GM06990 (cell line): ENCODE measurements at regions not wholly inside any gene's neighbourhood (a gene's known extent, or its start where the extent isn't known, plus 50 kb on each side); places are given as distances from the start of the nearest gene placed in this dataset.

Experiments used
- DNase-seq: peaks from one replicate; pipeline ENCODE4 v3.0.0-alpha.2; 2011; ENCODE audit not compliant: insufficient read length; ENCODE audit errors: extremely low read depth
- H3K27me3 ChIP-seq: replicated peaks from 2 replicates; pipeline ENCODE4 v1.6.0; 2011; ENCODE audit warnings: low read length; ENCODE audit not compliant: control insufficient read depth, insufficient read depth
- H3K36me3 ChIP-seq: 2 replicates; pipeline ENCODE4 v1.5.1; 2011; ENCODE audit warnings: low read length; ENCODE audit not compliant: control insufficient read depth, insufficient read depth
- H3K4me3 ChIP-seq: replicated peaks from 2 replicates; pipeline ENCODE4 v1.5.1; 2011; ENCODE audit warnings: low read depth, mild to moderate bottlenecking, control low read depth, low read length
- TF ChIP-seq, protein P1 (sequence below): IDR thresholded peaks from 2 replicates; pipeline ENCODE4 v1.5.1; 2011; ENCODE audit warnings: low read length, control low read depth, mild to moderate bottlenecking, inconsistent platforms; ENCODE audit not compliant: insufficient read depth, poor library complexity, severe bottlenecking

DNA sequence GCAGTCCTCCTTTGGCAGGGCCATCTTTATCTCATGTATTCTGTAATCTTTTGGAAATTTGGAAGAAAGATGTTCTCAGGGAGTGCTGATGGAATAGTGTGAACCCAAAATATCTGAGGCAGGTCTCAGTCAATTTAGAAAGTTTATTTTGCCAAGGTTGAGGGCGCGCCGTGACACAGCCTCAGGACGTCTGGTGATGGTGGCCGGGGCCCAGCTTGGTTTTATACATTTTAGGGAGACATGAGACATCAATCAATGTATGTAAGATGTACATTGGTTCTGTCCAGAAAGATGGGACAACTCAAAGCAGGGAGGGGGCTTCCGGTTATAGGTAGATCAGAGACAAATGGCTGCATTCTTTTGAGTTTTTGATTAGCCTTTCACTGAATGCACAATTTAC is 89.8 kb downstream of the ERMARD start:
- no peaks in the 10 kb centered on the region for H3K36me3 ChIP-seq
- no peak for DNase-seq
- TF ChIP-seq, protein P1, sequence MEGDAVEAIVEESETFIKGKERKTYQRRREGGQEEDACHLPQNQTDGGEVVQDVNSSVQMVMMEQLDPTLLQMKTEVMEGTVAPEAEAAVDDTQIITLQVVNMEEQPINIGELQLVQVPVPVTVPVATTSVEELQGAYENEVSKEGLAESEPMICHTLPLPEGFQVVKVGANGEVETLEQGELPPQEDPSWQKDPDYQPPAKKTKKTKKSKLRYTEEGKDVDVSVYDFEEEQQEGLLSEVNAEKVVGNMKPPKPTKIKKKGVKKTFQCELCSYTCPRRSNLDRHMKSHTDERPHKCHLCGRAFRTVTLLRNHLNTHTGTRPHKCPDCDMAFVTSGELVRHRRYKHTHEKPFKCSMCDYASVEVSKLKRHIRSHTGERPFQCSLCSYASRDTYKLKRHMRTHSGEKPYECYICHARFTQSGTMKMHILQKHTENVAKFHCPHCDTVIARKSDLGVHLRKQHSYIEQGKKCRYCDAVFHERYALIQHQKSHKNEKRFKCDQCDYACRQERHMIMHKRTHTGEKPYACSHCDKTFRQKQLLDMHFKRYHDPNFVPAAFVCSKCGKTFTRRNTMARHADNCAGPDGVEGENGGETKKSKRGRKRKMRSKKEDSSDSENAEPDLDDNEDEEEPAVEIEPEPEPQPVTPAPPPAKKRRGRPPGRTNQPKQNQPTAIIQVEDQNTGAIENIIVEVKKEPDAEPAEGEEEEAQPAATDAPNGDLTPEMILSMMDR, result no peak
- H3K27me3 ChIP-seq, result peaks cover 1% of the 10 kb centered on the region; the same call in 1 of the 2 replicates
- H3K4me3 ChIP-seq, result no peak overlapping the region

DNA sequence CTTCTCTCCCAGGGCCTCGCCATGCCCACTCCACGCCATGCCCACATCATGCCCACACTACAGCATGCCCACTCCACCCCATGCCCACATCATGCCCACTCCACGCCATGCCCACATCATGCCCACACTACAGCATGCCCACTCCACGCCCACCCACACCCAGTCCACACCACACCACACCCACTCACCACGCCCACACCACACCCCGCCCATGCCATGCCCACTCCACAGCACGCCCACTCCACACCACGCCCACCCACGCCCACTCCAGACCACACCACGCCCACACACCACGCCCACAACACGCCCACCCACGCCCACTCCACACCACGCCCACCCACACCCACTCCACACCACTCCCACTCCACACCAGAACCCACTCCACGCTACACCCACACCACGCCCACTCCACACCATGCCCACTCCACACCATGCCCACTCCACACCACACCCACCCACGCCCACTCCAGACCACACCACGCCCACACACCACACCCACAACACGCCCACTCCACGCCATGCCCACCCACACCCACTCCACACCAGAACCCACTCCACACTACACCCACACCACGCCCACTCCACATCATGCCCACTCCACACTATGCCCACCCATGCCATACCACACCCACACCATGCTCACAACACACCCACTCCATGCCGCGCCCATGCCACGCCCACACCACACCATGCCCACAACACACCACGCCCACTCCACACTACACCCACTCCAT is 88.6 kb downstream of the ERMARD start:
- Histone ChIP-seq H3K27me3 (no peaks in the 10 kb centered on the region), H3K36me3 (no peaks in the 10 kb centered on the region), H3K4me3 (no peak overlapping the region)
- no peak for DNase-seq
- TF ChIP-seq, protein P1, result no peak

DNA sequence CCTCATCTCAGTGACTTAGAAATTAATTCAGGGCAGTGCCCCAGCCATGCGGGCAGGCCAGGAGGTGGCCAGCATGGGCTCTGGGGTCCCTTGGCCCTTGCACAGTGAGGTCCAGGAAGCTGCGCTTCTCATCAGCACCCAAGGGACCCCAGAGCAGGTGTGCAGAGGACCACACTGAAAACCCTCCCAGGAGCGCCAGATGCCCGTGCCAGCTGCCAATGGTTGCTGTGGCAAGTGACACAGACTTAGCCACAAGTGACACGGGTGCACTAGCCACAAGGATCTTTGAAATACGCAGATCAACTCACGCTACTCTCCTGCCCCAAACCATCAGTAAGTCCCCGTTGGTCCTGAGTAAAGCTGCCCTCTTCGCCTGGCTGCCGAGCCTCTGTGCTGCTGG is 88.1 kb downstream of the ERMARD start:
- no peak for DNase-seq
- TF ChIP-seq, protein P1, result no peak
- Histone ChIP-seq H3K27me3 (no peaks in the 10 kb centered on the region), H3K4me3 (no peak overlapping the region), H3K36me3 (no peaks in the 10 kb centered on the region)

DNA sequence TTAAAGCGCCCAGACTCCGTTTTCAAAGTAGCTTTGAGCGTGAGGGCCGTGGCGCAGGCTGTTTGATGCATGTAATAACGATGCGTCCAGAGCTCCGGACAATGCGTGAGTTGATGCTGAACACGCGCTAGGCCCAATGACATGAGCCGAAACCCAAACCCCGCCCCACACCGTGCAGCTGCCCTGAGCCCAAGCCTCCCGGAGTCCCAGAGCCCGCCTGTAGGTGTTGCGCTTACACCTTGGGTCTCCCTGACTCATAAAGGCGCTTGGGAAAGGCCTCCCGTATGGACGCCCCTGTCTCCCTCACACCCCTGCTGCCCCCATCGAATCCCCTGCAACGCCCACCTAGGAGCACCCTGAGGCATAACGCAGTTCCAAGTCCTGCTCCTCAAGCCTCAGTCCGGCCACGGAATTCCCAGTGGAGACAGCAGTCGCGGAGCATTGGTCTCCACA is 87.6 kb downstream of the ERMARD start:
- TF ChIP-seq, protein P1, result no peak
- DNase-seq, result no peak
- Histone ChIP-seq H3K27me3 (no peaks in the 10 kb centered on the region), H3K4me3 (no peak overlapping the region), H3K36me3 (no peaks in the 10 kb centered on the region)

DNA sequence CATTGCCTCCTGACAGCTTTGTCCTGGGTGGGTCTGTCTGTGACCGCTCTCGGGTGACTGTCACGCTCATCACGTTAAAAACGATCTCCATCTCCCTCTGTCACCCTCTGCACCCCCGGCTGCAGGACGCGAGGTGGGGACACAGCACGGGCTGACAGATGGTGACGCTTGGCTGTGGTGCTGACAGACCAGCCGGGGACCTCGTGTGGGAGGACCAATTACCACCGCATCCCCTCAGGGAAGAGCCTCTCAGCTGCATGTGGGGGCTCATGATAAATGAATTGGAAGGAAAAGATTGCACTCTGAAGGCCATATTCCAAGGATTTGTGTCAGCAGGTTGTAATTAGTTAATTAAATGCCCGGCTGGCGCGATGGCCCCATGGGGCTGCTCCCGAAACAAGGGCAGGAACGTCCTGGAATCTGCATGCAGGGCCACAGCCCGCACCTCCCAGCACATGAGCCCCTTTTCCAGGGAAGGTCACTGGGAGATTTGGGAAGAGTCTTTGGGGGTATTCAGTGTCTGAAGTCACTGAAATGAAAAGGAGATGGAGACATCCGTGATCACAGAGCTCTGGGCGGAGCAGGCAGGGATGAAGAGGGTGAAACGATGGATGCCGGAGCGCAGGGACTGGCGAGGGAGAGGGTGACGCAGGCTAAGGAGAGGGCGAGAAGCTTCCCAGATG is 87.1 kb downstream of the ERMARD start:
- TF ChIP-seq, protein P1, result no peak
- no peak for DNase-seq
- Histone ChIP-seq H3K4me3 (no peak overlapping the region), H3K27me3 (no peaks in the 10 kb centered on the region), H3K36me3 (no peaks in the 10 kb centered on the region)
